Spleen (tissue), 11 donors: ENCODE measurements at regions not wholly inside any gene's neighbourhood (a gene's known extent, or its start where the extent isn't known, plus 50 kb on each side); places are given as distances from the start of the nearest gene placed in this dataset.

Experiments
- DNase-seq: peaks from one replicate; pipeline ENCODE4 v3.0.0-alpha.2; 2020
- H3K27ac ChIP-seq, 8 donors: fragments of 200-600 bp; sonication (generic) in 7 of 8; 1 replicate in 4 of 8; 2 replicates in 4 of 8; pipeline versions ENCODE4 v1.5.0 to v1.8.0; 2016 to 2021; ENCODE audit warnings: inconsistent platforms in 4 of 8, mild to moderate bottlenecking in 4 of 8, moderate library complexity in 1 of 8
- H3K27me3 ChIP-seq, 7 donors: fragments of 200-600 bp; sonication (generic) in 6 of 7; replicated peaks in 1 of 7; 1 replicate in 4 of 7; 2 replicates in 3 of 7; pipeline versions ENCODE4 v1.5.0 to v1.8.0; 2016 to 2021; ENCODE audit warnings: inconsistent platforms in 3 of 7, mild to moderate bottlenecking in 1 of 7
- H3K36me3 ChIP-seq, 6 donors: fragments of 200-600 bp; sonication (generic) in 5 of 6; 1 replicate in 4 of 6; 2 replicates in 2 of 6; pipeline versions ENCODE4 v1.5.0 to v1.8.0; 2016 to 2021; ENCODE audit warnings: inconsistent platforms in 2 of 6
- H3K4me1 ChIP-seq, 6 donors: fragments of 200-600 bp; sonication (generic) in 5 of 6; 1 replicate in 3 of 6; 2 replicates in 3 of 6; pipeline versions ENCODE4 v1.5.0 to v1.8.0; 2016 to 2021; ENCODE audit warnings: inconsistent platforms in 3 of 6
- H3K4me3 ChIP-seq, 8 donors: fragments of 200-600 bp; sonication (generic) in 7 of 8; 1 replicate in 4 of 8; 2 replicates in 4 of 8; pipeline versions ENCODE4 v1.5.0 to v1.8.0; 2016 to 2021; ENCODE audit warnings: inconsistent platforms in 4 of 8, mild to moderate bottlenecking in 4 of 8, moderate library complexity in 2 of 8
- H3K9me3 ChIP-seq, 8 donors: fragments of 200-600 bp; sonication (generic) in 7 of 8; 1 replicate in 4 of 8; 2 replicates in 4 of 8; pipeline versions ENCODE4 v1.5.0 to v1.8.0; 2016 to 2021; ENCODE audit warnings: inconsistent platforms in 4 of 8
- CTCF ChIP-seq, 11 experiments: fragments of 200-600 bp in 7 of 11; fragments of 450-650 bp in 4 of 11; sonication (generic) in 4 of 11; IDR thresholded peaks in 8 of 11; conservative IDR thresholded peaks in 3 of 11; 1 replicate in 7 of 11; 2 replicates in 4 of 11; pipeline versions ENCODE4 v1.4.0 to v1.8.0; 2016 to 2021; ENCODE audit warnings: antibody characterized with exemption in 11 of 11, inconsistent platforms in 4 of 11, mild to moderate bottlenecking in 1 of 11
- POLR2A ChIP-seq, 3 donors: fragments of 450-650 bp; IDR thresholded peaks; one replicate each; pipeline ENCODE4 v1.5.1; 2017; ENCODE audit warnings: antibody characterized with exemption in 3 of 3, mild to moderate bottlenecking in 1 of 3
- POLR2AphosphoS5 ChIP-seq, 3 donors: sonication (generic); formaldehyde crosslinking; IDR thresholded peaks; one replicate each; pipeline ENCODE4 v1.5.1; 2017; ENCODE audit warnings: antibody characterized with exemption in 3 of 3
- WGBS, 5 donors: extraction: QIAGEN DNeasy Blood & Tissue Kit in 3 of 5; methylation state at CpG; one replicate each; pipeline versions ENCODE4 v1.1.5 to v1.1.7; 2013 to 2018; 5-methylcytosine and 5-hydroxymethylcytosine counted together
- intact Hi-C: fragments of 100-400 bp; cut with DNase I; formaldehyde crosslinking; loops from one replicate; pipeline ENCODE4 v1.15.0; 2023; ENCODE audit warnings: low total_unique reads
- donor health status: healthy with polysubstance abuse.
- donor health status: DM: no; HTN: no; CAD: no; lungs with moderate emphysema.
- donor health status: DM: no; HTN: no; CAD: no.
- donor health status: Bipolar disorder and iron deficiency.
- donor health status: healthy.
- donor health status: DM: no; HTN: no; CAD: no.
- donor health status: DM: yes; HTN: yes; CAD: no.

GRCh38 chr2:237227190-237227589, 141.5 kb downstream of the COPS8 start:
- TF ChIP-seq POLR2A (IDR thresholded peaks at IDR 0.05) (no peak), CTCF (IDR thresholded peaks at IDR 0.05 in 8 of 11, conservative IDR thresholded peaks at IDR 0.05 in 3 of 11) (no peak), POLR2AphosphoS5 (IDR thresholded peaks at IDR 0.05) (no peak)
- 81 to 98% (median 93%) methylated on average over 2 of the region's 2 CpGs for WGBS, 5 donors

GRCh38 chr2:237227592-237228280, 142.0 kb downstream of the COPS8 start:
- Histone ChIP-seq H3K27me3 (peaks cover 0 to 24% (median 0%) of the 10 kb centered on the region in 7 donors), H3K4me3 (no peak overlapping the region), H3K27ac (no peak overlapping the region), H3K9me3 (no peaks in the 10 kb centered on the region), H3K36me3 (no peaks in the 10 kb centered on the region), H3K4me1 (no peaks in the 10 kb centered on the region)
- WGBS, 5 donors: 42 to 59% (median 54%) methylated on average over 7 of the region's 7 CpGs
- intact Hi-C loops: no loop called here
- no peak for DNase-seq
- TF ChIP-seq CTCF (IDR thresholded peaks at IDR 0.05 in 8 of 11, conservative IDR thresholded peaks at IDR 0.05 in 3 of 11) (no peak), POLR2A (IDR thresholded peaks at IDR 0.05) (no peak), POLR2AphosphoS5 (IDR thresholded peaks at IDR 0.05) (no peak)

More at GRCh38 chr2:237227190-237227589, 141.5 kb downstream of the COPS8 start:
- Histone ChIP-seq H3K36me3 (no peaks in the 10 kb centered on the region), H3K27ac (no peak overlapping the region), H3K9me3 (no peaks in the 10 kb centered on the region), H3K4me1 (no peaks in the 10 kb centered on the region), H3K4me3 (no peak overlapping the region), H3K27me3 (peaks cover 0 to 24% (median 0%) of the 10 kb centered on the region in 7 donors)
- DNase-seq: no peak
- intact Hi-C loops: no loop called here

GRCh38 chr2:237228281-237228625, 142.6 kb downstream of the COPS8 start:
- 83 to 91% (median 89%) methylated on average over 4 of the region's 4 CpGs for WGBS, 5 donors

More at GRCh38 chr2:237228281-237228625, 142.6 kb downstream of the COPS8 start:
- no peaks in the 10 kb centered on the region for H3K9me3 ChIP-seq
- DNase-seq: no peak
- intact Hi-C loops: no loop called here
- H3K4me3 ChIP-seq: no peak overlapping the region
- no peaks in the 10 kb centered on the region for H3K36me3 ChIP-seq
- peaks cover 0 to 24% (median 0%) of the 10 kb centered on the region in 7 donors for H3K27me3 ChIP-seq
- H3K27ac ChIP-seq: no peak overlapping the region
- H3K4me1 ChIP-seq: no peaks in the 10 kb centered on the region
- TF ChIP-seq CTCF (IDR thresholded peaks at IDR 0.05 in 8 of 11, conservative IDR thresholded peaks at IDR 0.05 in 3 of 11) (no peak), POLR2A (IDR thresholded peaks at IDR 0.05) (no peak), POLR2AphosphoS5 (IDR thresholded peaks at IDR 0.05) (no peak)
